ENCODE measurements at regions not wholly inside any gene's neighbourhood (a gene's known extent, or its start where the extent isn't known, plus 50 kb on each side); places are given as distances from the start of the nearest gene placed in this dataset.

- no peak for TF ChIP-seq RFX5 (IDR thresholded peaks at IDR 0.05)
- TF ChIP-seq RCOR1 (IDR thresholded peaks at IDR 0.05; ENCODE audit: low read depth, low read length), result no peak
- TF ChIP-seq, protein P1, sequence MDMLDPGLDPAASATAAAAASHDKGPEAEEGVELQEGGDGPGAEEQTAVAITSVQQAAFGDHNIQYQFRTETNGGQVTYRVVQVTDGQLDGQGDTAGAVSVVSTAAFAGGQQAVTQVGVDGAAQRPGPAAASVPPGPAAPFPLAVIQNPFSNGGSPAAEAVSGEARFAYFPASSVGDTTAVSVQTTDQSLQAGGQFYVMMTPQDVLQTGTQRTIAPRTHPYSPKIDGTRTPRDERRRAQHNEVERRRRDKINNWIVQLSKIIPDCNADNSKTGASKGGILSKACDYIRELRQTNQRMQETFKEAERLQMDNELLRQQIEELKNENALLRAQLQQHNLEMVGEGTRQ (IDR thresholded peaks at IDR 0.05), result no peak
- TF ChIP-seq, protein P2, sequence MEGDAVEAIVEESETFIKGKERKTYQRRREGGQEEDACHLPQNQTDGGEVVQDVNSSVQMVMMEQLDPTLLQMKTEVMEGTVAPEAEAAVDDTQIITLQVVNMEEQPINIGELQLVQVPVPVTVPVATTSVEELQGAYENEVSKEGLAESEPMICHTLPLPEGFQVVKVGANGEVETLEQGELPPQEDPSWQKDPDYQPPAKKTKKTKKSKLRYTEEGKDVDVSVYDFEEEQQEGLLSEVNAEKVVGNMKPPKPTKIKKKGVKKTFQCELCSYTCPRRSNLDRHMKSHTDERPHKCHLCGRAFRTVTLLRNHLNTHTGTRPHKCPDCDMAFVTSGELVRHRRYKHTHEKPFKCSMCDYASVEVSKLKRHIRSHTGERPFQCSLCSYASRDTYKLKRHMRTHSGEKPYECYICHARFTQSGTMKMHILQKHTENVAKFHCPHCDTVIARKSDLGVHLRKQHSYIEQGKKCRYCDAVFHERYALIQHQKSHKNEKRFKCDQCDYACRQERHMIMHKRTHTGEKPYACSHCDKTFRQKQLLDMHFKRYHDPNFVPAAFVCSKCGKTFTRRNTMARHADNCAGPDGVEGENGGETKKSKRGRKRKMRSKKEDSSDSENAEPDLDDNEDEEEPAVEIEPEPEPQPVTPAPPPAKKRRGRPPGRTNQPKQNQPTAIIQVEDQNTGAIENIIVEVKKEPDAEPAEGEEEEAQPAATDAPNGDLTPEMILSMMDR (IDR thresholded peaks at IDR 0.05), result no peak
- no peak for TF ChIP-seq MAFK (IDR thresholded peaks at IDR 0.05; ENCODE audit: partially characterized antibody)
- no peak for TF ChIP-seq KDM1A (IDR thresholded peaks at IDR 0.05; ENCODE audit: low read depth)
- TF ChIP-seq RAD21 (conservative IDR thresholded peaks at IDR 0.05 in 1 of 2, IDR thresholded peaks at IDR 0.05 in 1 of 2), result no peak
- TF ChIP-seq CBX2 (IDR thresholded peaks at IDR 0.05; ENCODE audit: borderline replicate concordance, low read depth), result no peak
- no peak for TF ChIP-seq CEBPB (IDR thresholded peaks at IDR 0.05)
Observed at GRCh38 chr18:65606551-65607130, 144.2 kb upstream of the CDH7 start.
